ENCODE measurements at regions not wholly inside any gene's neighbourhood (a gene's known extent, or its start where the extent isn't known, plus 50 kb on each side); places are given as distances from the start of the nearest gene placed in this dataset.

DNA sequence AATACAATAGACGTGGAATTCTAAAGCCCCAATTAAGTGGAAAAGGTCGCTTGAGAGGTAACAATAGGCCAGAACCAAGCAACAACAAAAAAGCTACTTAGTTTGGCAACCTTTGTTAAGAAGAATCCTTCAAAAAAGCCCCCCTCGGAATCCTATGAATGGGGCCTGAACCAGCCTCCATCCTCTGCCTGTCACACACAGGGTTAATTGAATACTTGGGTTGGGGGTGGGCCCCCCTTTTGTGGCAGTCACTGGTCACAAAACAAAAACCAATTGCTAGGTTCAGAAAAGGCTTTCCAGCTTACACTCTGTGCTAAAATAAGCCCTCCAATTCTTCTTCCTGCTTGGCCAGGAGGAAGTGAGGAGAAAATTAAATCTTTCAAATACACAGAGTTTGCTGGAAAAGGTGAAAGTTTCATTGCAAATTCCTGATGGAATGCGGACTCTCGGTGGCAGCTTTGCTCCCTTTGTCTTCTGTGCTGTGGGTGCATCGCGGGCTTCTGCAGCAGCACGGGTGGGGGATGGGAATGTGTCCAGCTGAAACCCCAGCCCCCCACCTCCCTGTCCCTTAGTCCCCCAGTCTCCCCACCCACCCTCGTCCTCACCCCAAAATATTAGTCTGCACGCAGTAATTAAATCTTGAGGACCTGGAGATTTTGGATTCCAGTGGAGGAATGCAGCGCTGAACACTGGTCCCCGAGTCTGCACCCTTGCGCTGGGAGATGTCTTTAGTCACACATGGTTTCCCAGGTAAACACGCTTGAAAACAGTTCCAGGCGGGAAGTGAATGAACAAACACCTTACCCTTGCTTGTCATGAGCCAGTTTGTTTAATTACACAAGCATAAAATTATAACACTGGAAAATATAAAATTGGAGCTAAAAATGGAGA, 254.3 kb downstream of the SOX11 start:
- Histone ChIP-seq H3K36me3 (no peaks in the 10 kb centered on the region), H3K9me3 (no peaks in the 10 kb centered on the region), H3K4me1 (no peaks in the 10 kb centered on the region), H3K4me3 (no peak overlapping the region), H3K27ac (no peak overlapping the region), H3K27me3 (peaks cover 0 to 3% (median 0%) of the 10 kb centered on the region in 4 donors)
- 58 to 65% methylated on average over 15 of the region's 15 CpGs for WGBS, 2 donors
- ATAC-seq = no peak
- DNase-seq = no peak
- intact Hi-C loops (cut with DNase I) = no loop called here
- FAIRE-seq = no peak
- TF ChIP-seq, protein P1, sequence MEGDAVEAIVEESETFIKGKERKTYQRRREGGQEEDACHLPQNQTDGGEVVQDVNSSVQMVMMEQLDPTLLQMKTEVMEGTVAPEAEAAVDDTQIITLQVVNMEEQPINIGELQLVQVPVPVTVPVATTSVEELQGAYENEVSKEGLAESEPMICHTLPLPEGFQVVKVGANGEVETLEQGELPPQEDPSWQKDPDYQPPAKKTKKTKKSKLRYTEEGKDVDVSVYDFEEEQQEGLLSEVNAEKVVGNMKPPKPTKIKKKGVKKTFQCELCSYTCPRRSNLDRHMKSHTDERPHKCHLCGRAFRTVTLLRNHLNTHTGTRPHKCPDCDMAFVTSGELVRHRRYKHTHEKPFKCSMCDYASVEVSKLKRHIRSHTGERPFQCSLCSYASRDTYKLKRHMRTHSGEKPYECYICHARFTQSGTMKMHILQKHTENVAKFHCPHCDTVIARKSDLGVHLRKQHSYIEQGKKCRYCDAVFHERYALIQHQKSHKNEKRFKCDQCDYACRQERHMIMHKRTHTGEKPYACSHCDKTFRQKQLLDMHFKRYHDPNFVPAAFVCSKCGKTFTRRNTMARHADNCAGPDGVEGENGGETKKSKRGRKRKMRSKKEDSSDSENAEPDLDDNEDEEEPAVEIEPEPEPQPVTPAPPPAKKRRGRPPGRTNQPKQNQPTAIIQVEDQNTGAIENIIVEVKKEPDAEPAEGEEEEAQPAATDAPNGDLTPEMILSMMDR (IDR thresholded peaks at IDR 0.05) = no peak

GRCh38 chr2:5950736-5951135, 258.6 kb downstream of the SOX11 start:
- Histone ChIP-seq H3K36me3 (no peaks in the 10 kb centered on the region), H3K27ac (no peak overlapping the region), H3K4me1 (no peaks in the 10 kb centered on the region), H3K27me3 (no peaks in the 10 kb centered on the region), H3K4me3 (no peak overlapping the region), H3K9me3 (no peaks in the 10 kb centered on the region)
- intact Hi-C loops (cut with DNase I) = no loop called here
- WGBS, 2 donors = 69 to 82% methylated on average over 5 of the region's 5 CpGs
- ATAC-seq (no peak), FAIRE-seq (no peak), DNase-seq (no peak)
- TF ChIP-seq, protein P1 (IDR thresholded peaks at IDR 0.05) = no peak

- Histone ChIP-seq H3K4me1 (no peaks in the 10 kb centered on the region), H3K4me3 (no peak overlapping the region), H3K27ac (no peak overlapping the region), H3K36me3 (no peaks in the 10 kb centered on the region), H3K9me3 (no peaks in the 10 kb centered on the region), H3K27me3 (no peaks in the 10 kb centered on the region)
- no peak for DNase-seq
- TF ChIP-seq, protein P1 (IDR thresholded peaks at IDR 0.05) = no peak
- ATAC-seq = no peak
- no peak for FAIRE-seq
- 45 to 53% methylated on average over 1 of the region's 1 CpG for WGBS, 2 donors
- intact Hi-C loops (cut with DNase I) = no loop called here
These were observed 259.3 kb downstream of the SOX11 start for GRCh38 chr2:5951471-5951870.

DNA sequence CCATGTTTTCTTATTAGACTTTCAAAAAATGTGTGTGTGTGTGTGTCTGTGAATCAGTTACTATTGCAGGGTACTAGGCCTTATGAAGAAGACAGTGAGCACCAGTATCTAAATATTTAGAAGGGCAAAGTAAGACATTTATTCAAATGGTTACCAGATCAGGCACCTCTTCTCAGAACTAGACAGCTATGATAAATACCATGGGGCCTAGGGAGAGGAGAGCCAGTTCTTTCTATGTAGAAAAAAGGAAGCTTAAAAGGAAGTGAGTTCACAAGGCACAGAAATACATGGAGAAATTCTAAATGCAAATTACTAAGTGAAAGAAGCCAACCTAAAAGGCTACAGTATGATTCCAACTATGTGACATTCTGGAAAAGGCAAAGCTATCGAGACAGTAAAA, 261.3 kb downstream of the SOX11 start:
- no peak for FAIRE-seq
- TF ChIP-seq, protein P1 (IDR thresholded peaks at IDR 0.05) = no peak
- WGBS, 2 donors = 80 to 81% methylated on average over 1 of the region's 1 CpG
- Histone ChIP-seq H3K9me3 (no peaks in the 10 kb centered on the region), H3K4me1 (no peaks in the 10 kb centered on the region), H3K27me3 (no peaks in the 10 kb centered on the region), H3K36me3 (no peaks in the 10 kb centered on the region), H3K27ac (no peak overlapping the region), H3K4me3 (no peak overlapping the region)
- no peak for DNase-seq
- no peak for ATAC-seq
- intact Hi-C loops (cut with DNase I) = no loop called here

DNA sequence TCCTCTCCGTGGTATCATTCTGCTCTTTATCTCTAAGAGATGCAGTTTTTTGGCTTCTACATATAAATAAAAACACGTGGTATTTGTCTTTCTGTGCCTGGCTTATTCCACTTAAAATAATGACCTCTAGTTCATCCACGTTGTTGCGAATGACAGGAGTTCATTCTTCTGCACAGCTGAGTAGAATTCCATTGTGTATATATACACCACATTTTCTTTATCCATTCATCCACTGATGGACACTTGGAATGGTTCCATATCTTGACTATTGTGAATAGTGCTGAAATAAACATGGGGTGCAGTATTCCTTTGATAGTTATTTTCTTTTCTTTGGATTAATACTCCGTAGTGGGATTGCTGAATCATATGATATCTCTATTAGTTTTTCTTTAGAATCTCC, 262.3 kb downstream of the SOX11 start:
- TF ChIP-seq, protein P1 (IDR thresholded peaks at IDR 0.05) = no peak
- H3K27ac ChIP-seq = no peak overlapping the region
- DNase-seq (no peak), FAIRE-seq (no peak), ATAC-seq (no peak)
- intact Hi-C loops (cut with DNase I) = no loop called here
- H3K4me1 ChIP-seq = no peaks in the 10 kb centered on the region
- H3K36me3 ChIP-seq = no peaks in the 10 kb centered on the region
- no peaks in the 10 kb centered on the region for H3K9me3 ChIP-seq
- no peak overlapping the region for H3K4me3 ChIP-seq
- 65 to 70% methylated on average over 5 of the region's 5 CpGs for WGBS, 2 donors
- H3K27me3 ChIP-seq = no peaks in the 10 kb centered on the region

Measured in pancreas (tissue), 10 donors.